ENCODE measurements at regions not wholly inside any gene's neighbourhood (a gene's known extent, or its start where the extent isn't known, plus 50 kb on each side); places are given as distances from the start of the nearest gene placed in this dataset.

- TF ChIP-seq CTCF (conservative IDR thresholded peaks at IDR 0.05; ENCODE audit: low read length), result no peak
- no peak for TF ChIP-seq EZH2phosphoT487 (IDR thresholded peaks at IDR 0.05; ENCODE audit: borderline replicate concordance, low read depth, low read length)
Measured at GRCh38 chr1:177368255-177368654, 197.5 kb downstream of the BRINP2 start.

Data from OCI-LY7 (cell line).